HG02840 (cell line): ENCODE measurements at regions not wholly inside any gene's neighbourhood (a gene's known extent, or its start where the extent isn't known, plus 50 kb on each side); places are given as distances from the start of the nearest gene placed in this dataset.
"Not testable (repeated sequence)": the region's sequence is repeated elsewhere in the genome, so short reads cannot be mapped to it uniquely, and the experiment has no call there.

Source experiments
- ATAC-seq: cut with Tn5 transposase; IDR thresholded peaks from one replicate; pipeline ENCODE4 v1.9.1; 2021; ENCODE audit warnings: mild to moderate bottlenecking, moderate library complexity, moderate number of reproducible peaks; ENCODE audit not compliant: unreplicated experiment, low FRiP score

DNA sequence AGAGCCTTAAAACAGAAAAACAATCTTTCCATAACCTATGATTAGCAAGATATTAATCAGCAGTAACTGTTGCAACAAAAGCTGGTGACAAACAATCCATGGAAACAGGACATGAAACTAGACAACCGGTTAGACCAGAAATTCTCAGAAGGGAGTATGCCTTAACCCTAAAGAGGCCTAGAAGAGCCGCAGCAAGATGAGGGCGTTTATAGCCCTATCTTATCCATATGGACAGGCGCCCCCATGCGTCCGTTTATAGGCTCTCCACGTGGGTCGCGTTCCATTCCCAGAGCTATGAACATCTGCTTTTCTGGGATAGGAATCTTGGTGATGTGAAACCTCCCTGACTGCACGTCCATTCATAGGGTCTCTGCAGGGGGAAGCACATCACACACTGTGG is 1662.7 kb upstream of the PABPC4L start:
- ATAC-seq, result not testable (repeated sequence)

DNA sequence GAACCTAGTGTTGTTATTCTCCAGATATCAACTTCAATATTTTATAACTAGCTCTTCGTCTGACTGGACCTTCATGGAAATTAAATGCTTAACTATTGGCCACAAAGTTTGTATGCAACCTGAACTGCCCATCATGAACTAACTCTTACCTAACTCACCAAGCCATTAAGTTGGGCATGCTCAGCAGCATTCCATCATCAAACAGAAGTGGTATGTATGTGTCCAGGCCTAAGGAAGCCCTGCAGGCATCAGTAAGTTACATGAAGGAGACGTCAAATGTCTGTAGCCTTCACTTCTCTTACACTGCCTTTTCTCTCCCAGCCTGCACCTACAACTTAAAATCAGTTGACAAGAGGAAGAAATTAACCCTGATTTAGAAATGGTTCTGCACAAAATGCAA is 1639.2 kb upstream of the PABPC4L start:
- ATAC-seq, result no peak

DNA sequence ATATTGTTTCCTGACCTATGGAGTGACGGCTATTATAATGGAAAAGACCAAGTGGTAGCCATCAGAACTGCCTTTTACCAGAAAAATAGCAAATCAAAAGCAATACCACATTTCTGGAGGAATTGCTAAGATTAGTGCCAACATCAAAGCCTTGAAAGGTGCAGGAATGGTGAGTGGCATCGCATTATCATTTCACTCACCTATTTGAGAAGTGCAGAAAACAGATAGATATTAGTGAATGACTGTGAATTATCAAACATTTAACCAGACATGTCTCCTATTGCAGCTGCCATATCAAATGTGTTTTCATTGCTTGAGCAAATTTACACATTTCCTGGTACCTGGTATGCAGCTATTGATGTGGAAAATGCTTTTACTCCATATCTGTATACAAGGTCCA is 1638.1 kb upstream of the PABPC4L start:
- ATAC-seq, result no peak

DNA sequence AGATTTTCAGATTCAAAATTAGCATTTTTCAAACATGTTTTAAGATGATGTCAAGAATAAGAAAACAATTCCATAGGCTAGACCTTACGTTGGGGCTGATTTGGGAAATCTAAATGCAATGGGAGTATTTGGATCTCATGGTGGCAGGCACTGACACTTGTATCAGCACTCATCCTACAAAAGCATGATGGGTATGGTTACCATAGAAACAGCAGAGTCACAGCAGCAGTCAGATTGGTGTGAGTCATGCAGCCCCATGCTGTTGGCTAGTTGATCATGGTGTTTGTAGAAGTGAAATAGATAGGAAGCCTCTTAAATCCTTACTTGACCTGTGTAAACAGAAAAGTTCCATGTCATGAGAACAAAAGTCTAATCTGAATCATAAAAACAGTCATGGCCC is 1637.3 kb upstream of the PABPC4L start:
- ATAC-seq, result no peak

DNA sequence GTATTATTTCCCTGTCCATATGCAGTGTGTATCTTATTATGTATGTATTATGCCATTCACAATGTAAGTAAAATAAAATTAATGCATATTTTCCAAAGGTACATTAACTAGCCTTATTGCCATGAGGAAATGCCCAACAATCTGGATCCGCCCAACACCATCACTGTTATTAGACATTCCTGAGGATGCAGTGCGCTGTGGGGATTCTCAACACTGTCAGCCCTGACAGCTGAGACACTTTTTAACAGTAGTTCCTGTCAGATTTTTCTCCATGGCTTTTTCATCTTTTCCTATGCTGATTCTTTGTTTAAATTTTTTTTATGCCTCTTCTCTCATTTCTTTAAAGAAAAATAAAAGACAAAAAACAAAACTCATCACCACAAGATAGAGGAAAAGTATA is 1632.9 kb upstream of the PABPC4L start:
- ATAC-seq, result no peak

DNA sequence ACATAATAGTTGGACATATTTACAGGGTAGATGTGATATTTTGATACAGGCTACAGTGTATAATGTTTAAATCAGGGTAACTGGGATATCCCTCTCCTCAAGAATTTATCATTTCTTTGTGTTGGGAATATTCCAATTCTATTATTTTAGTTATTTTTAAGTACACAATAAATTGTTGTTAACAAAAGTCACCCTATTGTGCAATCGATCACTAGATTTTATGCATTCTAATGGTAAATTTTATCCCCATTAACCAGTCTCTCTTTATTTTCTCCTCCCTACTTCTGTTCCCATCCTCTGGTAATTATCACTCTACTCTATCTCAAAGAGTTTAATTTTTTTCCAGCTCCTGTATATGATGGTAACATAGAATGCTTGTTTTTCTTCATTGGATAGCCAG is 1631.9 kb upstream of the PABPC4L start:
- ATAC-seq, result no peak

DNA sequence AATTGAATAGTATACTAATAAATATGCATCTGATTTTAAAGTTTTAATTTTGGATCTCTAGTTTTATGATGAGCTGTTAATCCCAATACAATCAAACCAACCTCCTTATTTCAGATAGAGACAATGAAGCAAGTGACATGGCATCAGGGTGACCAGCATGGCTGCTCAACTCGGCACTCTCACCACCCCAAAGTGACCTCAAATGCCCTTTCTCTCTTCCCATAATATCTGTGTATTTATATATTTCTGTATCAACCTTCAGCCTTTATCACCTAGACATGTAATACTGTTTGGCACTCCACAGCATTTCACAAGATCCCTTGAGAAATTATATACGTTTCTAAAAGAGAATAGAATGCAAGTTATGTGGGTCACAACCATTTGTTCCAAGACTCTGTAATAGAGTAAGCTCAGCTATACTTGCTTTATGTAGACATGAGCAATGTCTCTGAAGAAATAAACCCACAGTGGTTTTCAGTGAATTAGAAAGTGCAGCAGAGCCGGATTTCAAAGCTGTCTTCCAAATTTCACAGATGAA is 1623.2 kb upstream of the PABPC4L start:
- no peak for ATAC-seq

DNA sequence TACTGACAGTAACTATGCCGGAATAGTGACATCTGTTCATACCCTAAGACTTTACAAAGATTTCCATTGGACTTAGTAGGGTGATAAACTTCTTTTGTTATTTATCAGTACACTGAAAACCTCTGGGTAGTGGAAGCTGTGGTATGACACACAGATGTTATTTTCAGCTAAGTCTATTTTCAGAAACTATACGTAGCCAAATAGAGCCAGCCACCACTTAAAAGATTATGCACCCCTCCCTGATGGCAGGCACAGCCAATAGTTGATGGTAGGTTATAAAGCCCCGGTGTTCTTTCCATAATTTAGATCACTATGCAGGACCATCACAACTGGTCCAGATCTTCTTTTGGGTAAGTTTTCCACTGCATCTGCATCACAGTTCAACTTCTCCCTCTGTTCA is 1603.2 kb upstream of the PABPC4L start:
- ATAC-seq, result no peak

DNA sequence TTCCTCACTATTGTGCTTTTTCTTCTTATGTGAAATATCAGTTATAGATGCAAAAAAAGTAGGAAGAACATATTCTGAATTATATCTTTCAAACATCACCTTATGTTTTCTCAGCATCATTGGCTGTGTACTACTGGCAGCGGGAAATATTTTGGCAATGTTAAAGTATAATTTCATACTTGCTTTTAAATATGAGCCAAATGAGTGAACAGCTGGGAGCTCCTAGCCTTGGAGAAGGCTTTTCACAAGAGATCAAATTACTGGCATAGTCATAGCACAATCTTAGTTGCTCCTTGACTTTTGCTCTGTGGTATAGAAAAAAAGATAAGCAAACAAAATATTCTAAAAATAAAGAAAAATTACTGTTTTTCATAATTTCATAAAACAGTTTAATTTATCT is 1575.8 kb upstream of the PABPC4L start:
- ATAC-seq, result no peak

DNA sequence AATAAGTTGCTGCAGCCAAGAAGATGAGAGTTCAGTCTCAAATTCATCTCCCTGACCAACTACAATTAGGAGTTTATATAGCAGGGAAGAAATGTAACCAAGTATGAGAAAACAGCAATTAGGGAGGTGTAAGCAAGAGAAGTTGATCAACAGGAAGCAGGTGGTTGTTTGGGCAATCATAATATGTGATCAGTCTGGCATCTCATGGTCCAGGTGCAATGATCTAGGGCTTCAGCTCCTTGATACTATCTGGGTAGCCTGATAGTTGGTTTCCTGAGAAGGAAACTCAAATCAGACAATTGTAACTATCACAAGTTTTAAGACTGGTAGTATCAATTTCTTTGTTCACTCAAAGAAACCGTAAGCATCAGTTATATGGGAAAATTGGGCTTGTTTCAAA is 1574.3 kb upstream of the PABPC4L start:
- no peak for ATAC-seq

DNA sequence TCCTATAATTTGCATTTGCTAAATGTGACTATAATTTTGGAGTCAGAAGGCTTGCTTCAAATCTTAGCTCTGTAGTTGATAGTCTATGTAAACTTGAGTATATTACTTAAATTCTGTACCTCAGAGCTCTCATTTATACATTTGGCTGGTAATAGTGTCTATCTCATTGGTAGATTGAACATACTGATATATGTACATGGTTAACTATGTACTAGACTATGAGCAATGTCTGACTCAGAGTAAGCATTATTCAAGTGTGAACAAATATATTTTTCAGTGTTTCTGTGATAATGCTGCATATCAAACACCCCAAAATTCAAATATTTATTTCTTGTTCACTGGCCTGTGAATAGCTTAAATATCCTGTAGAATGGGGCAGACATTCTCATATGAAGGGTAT is 1568.9 kb upstream of the PABPC4L start:
- no peak for ATAC-seq

DNA sequence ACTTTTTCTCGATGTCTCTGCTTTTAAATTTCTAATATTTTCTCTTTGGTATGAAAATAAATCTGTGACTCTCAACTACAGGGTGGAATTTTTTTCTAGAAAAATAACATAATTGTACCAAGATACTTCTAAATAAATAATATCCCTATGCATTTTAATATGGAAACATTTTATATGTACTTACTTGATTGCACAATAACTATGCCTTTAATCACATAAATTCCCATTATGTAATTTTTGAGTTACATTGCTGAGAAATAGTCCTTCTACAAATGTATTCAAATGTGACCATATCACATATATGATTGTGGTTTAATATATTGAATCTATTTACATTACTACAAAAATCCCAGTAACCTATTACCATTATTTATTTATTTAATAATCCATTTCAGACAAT is 1543.3 kb upstream of the PABPC4L start:
- no peak for ATAC-seq

DNA sequence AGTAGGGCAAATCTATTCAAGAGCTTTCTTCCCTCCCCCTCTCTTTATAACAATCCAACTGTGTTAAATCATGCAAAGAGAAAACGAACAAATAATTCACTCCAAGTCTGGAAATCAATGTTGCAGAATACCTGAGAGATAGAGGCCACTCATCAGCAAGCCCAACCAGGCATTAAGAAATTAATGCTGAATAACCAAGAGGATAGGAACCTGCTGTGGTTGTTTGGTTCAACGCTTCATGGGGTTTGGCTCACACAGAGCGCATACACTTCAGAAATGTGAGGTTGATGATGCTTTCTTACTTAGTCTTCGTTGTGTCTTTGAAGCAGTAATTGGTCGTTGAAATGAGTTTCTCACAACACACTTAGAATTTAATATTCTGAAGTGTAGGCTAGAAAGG is 1540.0 kb upstream of the PABPC4L start:
- no peak for ATAC-seq

DNA sequence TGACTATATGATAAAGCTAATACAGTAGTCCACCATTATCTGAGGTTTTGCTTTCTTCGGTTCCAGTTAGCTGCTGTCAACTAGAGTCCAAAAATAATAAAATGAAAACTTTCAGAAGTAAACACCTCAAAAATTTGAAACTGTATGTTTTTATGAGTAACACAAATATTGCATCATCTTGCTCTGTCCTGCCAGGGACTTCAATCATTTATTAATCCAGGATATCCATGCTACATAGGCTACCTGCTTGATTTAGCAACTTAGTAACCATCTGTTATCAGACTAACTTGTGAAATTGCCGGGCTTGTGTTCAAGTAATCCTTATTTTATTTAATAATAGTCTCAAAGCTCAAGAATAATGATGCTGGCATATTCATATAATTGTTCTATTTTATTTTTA is 1537.8 kb upstream of the PABPC4L start:
- ATAC-seq, result no peak

DNA sequence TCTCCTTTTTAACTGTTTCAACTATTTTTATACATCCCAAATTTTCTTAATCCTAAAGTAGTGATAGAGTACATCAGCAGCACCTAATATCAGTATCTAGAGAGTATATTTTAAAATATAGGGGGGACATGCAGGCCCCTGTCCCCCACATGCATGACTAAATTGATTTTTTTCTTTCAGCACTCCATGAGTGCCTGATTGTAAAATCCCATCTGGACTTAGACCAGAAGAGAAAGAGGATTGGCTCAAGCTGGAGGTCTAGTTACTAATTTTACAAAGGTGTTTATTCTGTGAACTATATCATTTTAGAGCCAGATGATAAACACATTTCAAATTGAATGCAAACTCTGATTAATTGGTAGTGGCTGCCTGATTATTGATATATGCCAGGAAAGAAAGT is 1533.9 kb upstream of the PABPC4L start:
- ATAC-seq, result no peak

DNA sequence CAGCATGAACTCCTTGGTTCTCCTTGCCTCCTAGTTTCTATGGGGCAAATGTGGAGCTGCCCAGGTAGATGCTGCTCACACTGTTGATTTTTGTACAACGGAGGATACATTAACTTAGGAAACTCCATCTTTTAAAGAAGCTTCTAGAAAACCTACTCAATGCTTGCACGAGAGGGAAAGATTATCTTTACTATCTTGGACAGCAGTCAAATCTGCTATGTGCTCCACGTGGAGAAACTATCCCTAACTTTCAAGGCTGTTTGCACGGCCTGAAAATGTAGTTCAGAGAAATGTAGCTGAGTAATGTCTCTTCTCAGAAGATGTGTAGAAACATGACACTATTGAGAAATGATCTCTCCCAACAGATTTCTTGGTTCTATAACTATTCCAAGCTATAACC is 1530.9 kb upstream of the PABPC4L start:
- no peak for ATAC-seq

DNA sequence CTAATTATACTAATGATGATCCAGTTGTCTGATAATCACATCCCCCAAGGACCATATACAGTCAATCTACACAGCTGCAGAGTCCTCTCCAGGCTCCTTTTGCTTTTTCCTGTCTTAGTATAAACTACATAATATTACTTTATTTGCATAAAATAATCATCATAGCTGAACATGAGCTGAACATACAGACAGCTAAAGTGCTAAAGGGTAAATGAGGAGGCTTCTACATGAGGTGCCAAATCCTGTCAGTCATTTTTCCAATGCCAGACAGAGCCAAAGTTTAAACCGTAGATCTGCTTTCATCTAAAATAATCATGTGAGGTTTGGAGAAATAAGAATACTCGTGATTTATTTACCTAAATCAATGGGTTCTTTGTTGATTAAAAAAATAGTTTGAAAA is 1530.1 kb upstream of the PABPC4L start:
- ATAC-seq, result no peak

DNA sequence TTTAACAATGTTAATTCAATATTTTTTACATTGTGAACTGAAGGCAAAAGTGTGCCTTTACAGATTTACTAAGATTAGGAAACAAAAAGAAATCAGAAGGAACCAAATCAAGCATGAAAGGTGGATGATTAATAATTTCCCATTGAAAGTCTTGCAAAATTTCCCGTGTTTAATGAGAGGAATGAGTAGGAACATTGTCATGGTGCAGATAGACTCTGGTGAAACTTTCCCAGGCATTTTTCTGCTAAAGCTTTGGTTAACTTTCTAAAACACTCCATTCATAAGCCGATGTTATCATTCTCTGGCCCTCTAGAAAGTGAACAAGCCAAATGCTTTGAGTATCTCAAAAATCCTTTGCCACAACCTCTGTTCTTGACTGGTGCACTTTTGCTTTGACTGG is 1522.8 kb upstream of the PABPC4L start:
- ATAC-seq, result no peak

DNA sequence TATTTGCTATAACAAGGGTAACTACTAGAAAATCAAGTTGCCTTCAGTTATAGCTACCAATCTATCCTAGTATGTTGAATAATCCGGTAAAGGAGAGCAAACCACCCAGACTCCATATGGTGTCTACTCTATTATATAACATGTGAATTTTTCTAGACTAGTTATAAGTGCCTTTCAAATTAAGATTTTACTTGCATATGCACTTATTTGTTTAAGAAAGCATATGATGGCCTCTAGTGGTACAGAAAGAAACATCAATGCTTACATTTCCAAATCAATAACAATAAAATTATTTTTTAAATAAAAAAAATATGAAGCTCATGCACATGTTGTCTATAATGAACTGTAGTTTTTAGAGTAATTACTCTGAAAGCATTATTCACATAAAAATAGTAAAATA is 1516.4 kb upstream of the PABPC4L start:
- no peak for ATAC-seq

DNA sequence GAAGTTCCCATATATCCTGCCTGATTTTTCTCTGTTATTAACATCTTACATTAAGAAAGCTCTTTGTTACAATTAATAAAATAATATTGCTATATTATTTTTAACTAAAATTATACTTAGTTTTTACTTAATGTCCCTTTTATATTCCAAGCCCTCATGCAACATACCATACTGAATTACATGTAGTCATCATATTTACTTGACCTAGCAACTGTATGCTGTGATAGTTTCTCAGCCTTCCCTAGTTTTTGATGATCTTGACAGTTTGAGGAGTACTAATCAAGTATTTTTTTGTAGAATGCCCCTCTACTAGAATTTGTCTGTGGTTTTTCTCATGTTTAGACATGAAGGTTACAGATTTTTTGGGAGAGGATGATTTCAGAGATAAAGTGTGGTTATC is 1503.8 kb upstream of the PABPC4L start:
- no peak for ATAC-seq

DNA sequence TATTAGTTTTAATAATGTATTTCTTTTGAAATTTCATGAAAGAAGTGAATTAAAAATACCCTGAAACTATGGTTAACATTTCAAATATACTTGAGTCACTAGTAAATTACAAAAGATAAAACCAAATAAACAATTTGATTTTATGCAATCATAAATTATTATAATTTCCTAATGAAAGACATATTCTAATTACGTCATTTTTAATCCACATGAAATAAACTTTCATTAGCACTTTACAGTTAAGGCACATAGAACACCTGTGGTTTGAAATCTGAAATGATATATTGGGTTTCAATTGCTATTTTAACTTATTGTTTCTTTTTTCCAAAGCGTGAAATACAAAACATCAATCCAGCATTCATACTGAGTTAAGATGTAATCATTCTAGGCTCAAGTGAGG is 1492.5 kb upstream of the PABPC4L start:
- ATAC-seq, result no peak

DNA sequence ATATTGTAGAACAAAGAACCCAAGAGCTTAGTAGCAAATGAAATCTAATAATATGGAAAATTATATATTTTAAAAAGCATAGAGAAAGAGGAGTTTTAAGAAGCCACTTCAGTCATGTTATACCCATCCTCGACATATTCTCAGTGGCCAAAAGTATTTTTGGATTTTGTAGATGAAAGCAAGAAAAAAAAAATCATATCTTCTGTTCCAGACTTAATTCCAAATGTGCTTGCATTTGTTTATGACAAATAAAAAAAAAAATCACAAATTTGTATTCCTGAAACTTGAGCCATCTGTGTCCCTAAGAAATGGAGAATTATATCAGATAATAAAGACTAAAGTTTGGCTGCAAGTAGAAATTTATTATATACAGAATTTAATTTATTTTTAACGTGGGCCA is 1482.4 kb upstream of the PABPC4L start:
- no peak for ATAC-seq

DNA sequence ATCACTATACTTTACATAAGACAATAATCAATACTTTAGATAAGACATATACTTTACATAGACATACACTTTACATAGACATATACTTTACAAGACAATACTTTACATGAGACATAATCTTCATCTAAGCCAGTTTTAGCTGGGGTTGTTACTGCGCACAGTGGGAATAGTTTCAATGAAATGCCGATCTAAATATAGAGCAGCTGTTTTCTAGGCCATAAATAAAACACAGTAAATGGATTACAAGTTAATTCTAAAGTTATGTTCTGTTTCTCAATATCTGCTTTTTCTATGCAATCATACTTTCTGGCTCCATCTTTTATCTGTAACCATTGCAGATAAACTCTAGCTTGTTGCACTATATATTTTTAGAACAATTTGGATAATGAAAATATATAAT is 1470.6 kb upstream of the PABPC4L start:
- no peak for ATAC-seq
